ENCODE measurements at regions not wholly inside any gene's neighbourhood (a gene's known extent, or its start where the extent isn't known, plus 50 kb on each side); places are given as distances from the start of the nearest gene placed in this dataset.

DNA sequence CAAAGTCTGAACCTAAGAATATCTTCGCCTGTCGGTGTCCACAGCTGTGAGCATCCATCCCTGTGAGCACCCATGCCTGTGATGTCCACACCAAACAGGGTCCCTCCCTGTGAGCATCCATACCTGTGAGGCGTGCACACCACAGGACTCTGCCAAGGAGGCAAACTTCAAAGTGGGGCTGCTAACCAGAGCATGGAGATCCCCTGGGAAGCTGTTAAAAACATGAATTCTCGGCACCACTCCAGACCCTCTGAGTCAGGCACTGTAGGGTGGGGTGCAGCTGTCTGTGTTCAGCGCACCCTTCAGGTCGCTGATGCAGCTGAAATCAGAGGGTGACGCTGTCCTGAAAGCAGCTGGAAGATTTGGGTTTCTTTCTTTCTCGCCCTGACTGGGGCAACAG is 85.4 kb upstream of the NXT1 start:
- Histone ChIP-seq H3K4me1 (peaks cover 0 to 5% of the 10 kb centered on the region in 2 donors), H3K36me3 (no peaks in the 10 kb centered on the region), H3K9me3 (peaks cover 0 to 10% of the 10 kb centered on the region in 2 donors), H3K27me3 (no peaks in the 10 kb centered on the region), H3K27ac (no peak overlapping the region), H3K4me3 (no peak overlapping the region)
- intact Hi-C loops (cut with DNase I) = no loop called here
- DNase-seq = no peak
- no peak for ATAC-seq
- TF ChIP-seq, protein P1, sequence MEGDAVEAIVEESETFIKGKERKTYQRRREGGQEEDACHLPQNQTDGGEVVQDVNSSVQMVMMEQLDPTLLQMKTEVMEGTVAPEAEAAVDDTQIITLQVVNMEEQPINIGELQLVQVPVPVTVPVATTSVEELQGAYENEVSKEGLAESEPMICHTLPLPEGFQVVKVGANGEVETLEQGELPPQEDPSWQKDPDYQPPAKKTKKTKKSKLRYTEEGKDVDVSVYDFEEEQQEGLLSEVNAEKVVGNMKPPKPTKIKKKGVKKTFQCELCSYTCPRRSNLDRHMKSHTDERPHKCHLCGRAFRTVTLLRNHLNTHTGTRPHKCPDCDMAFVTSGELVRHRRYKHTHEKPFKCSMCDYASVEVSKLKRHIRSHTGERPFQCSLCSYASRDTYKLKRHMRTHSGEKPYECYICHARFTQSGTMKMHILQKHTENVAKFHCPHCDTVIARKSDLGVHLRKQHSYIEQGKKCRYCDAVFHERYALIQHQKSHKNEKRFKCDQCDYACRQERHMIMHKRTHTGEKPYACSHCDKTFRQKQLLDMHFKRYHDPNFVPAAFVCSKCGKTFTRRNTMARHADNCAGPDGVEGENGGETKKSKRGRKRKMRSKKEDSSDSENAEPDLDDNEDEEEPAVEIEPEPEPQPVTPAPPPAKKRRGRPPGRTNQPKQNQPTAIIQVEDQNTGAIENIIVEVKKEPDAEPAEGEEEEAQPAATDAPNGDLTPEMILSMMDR (IDR thresholded peaks at IDR 0.05) = no peak

DNA sequence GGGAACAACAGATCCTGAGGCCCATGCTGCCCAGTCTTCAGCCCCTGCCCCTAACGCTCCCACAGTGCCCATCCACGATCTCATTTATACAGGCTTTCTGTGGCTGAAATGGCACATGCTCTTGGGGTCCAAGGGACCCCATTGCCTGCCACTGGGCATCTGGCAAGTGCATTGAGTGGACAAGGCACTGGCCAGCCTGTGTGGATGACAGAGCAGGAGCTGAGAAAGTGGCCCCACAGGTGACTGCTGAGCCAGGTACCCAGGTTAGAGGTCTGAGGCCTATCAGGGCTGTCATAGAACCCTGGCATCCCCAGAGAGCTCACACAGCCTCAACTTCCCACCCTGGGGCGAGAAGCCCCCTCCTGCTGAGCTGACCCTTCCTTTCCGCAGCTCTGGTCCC is 86.0 kb upstream of the NXT1 start:
- intact Hi-C loops (cut with DNase I) = no loop called here
- TF ChIP-seq, protein P1 (IDR thresholded peaks at IDR 0.05) = no peak
- ATAC-seq (no peak), DNase-seq (no peak)
- no peak overlapping the region for H3K4me3 ChIP-seq
- no peaks in the 10 kb centered on the region for H3K4me1 ChIP-seq
- no peak overlapping the region for H3K27ac ChIP-seq
- H3K9me3 ChIP-seq = peaks cover 0 to 10% of the 10 kb centered on the region in 2 donors
- H3K36me3 ChIP-seq = no peaks in the 10 kb centered on the region
- H3K27me3 ChIP-seq = no peaks in the 10 kb centered on the region

DNA sequence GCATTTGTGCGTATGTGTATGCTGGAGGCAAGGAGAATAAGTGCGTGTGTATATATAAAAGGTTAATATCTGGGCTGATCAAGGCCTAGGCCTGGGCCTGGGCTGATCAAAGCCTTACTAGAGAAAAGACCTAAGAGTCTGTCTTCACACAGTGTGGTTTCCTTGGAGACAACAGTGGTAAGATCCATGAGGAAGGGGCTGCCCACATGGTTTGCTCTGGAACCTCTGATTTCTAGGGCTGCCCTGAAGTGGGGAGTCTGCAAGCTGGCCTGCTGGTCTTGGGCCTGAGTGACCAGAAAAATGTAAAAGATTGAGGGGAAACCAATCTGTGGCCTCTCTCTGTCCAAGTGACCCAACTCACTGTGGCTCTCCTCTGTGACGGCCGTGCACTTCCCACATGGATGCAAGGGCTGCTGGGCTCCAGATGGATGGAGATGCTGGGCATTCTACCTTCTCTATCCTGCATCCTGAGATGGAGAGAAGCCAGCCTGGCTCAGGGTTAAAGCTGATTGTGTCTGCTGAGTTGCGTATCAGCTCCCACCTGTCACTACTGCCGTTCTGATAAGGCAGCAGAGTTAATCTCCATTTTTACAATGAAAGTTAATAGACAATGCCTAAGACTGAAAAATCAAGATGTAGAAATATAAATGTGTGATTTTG is 90.3 kb upstream of the NXT1 start:
- Histone ChIP-seq H3K4me3 (no peak overlapping the region), H3K36me3 (no peaks in the 10 kb centered on the region), H3K9me3 (peaks cover 0 to 5% of the 10 kb centered on the region in 2 donors), H3K27me3 (no peaks in the 10 kb centered on the region), H3K27ac (no peak overlapping the region), H3K4me1 (peaks cover 0 to 40% of the 10 kb centered on the region in 2 donors)
- no peak for DNase-seq
- TF ChIP-seq, protein P1 (IDR thresholded peaks at IDR 0.05) = no peak
- ATAC-seq = no peak
- intact Hi-C loops (cut with DNase I) = no loop called here

DNA sequence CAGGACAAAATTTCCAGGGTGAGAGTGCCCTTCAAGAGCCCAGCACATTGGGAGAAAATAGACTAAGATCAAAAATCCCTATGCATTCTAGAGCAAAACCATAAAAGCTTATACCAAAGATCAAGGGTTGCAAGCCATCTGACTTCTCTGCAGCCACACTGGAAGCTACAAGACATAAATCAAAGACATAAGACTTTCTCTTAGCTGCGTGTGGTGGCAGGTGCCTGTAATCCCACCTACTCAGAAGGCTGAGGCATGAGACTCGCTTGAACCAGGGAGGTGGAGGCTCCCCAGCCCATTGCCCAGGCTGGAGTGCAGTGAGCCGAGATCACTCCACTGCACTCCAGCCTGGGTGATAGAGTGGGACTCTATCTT is 91.9 kb upstream of the NXT1 start:
- no peak for DNase-seq
- no peaks in the 10 kb centered on the region for H3K27me3 ChIP-seq
- peaks cover 0 to 40% of the 10 kb centered on the region in 2 donors for H3K4me1 ChIP-seq
- no peaks in the 10 kb centered on the region for H3K36me3 ChIP-seq
- TF ChIP-seq, protein P1 (IDR thresholded peaks at IDR 0.05) = no peak
- H3K27ac ChIP-seq = peak overlapping the region; percentile 0 to 72
- intact Hi-C loops (cut with DNase I) = no loop called here
- ATAC-seq = no peak
- peaks cover 0 to 4% of the 10 kb centered on the region in 2 donors for H3K9me3 ChIP-seq
- H3K4me3 ChIP-seq = no peak overlapping the region

DNA sequence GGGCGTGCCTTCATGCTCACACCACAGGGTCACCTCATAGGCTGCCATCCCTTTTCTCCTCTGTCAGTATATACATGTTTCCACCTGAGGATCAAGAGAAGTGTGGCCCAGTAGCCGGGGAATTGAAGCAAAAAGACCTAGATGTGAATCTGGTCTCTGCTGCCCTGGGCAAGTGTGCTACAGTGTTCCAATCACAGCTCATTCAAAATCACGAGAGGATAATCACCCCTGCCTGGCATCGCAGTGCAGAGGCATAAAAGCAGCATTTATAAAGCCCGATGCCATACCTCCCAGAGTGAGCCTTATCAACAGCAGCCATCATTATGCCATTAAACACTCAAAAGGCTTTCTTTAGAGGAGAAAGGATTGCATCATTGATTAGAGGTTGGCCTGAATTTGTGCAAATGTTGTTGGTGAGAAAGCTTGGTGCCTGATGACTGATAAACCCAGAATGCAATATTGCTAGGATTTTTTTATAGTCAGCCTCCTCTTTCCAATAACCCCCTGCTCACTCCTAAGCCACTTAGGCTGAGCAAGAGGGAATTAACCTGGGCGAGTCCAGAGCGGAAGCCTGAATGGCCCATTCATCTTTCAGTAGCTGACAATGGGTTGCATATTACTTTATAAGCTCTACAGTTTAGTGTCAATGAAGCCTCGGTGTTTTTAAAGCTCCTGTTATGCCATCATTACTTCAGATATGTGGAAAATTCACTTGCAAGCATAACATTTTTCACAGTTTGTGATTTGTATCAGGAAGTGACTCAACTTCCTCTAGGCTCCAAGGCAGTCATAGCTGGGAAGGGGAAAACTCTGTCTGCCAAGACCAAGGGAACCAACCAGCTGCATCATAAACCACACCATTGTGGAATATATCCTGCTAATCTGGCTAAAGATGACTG is 92.5 kb upstream of the NXT1 start:
- no peak for DNase-seq
- no peaks in the 10 kb centered on the region for H3K27me3 ChIP-seq
- H3K4me1 ChIP-seq = peaks cover 0 to 40% of the 10 kb centered on the region in 2 donors
- no peaks in the 10 kb centered on the region for H3K9me3 ChIP-seq
- ATAC-seq = peak; percentile 82
- TF ChIP-seq, protein P1 (IDR thresholded peaks at IDR 0.05) = no peak
- intact Hi-C loops (cut with DNase I) = no loop called here
- H3K27ac ChIP-seq = peak overlapping the region in 1 of 2 donors; percentile 72
- H3K4me3 ChIP-seq = no peak overlapping the region
- no peaks in the 10 kb centered on the region for H3K36me3 ChIP-seq
